Hematopoietic multipotent progenitor cell treated with erythropoietin and hydrocortisone succinate and interleukin-3 and kit ligand, for 6 days (in vitro differentiated cells): ENCODE measurements at regions not wholly inside any gene's neighbourhood (a gene's known extent, or its start where the extent isn't known, plus 50 kb on each side); places are given as distances from the start of the nearest gene placed in this dataset.
"Not testable (repeated sequence)": the region's sequence is repeated elsewhere in the genome, so short reads cannot be mapped to it uniquely, and the experiment has no call there.

Experiments
- DNase-seq: peaks from one replicate; pipeline ENCODE4 v3.0.0-alpha.2; 2015

DNA sequence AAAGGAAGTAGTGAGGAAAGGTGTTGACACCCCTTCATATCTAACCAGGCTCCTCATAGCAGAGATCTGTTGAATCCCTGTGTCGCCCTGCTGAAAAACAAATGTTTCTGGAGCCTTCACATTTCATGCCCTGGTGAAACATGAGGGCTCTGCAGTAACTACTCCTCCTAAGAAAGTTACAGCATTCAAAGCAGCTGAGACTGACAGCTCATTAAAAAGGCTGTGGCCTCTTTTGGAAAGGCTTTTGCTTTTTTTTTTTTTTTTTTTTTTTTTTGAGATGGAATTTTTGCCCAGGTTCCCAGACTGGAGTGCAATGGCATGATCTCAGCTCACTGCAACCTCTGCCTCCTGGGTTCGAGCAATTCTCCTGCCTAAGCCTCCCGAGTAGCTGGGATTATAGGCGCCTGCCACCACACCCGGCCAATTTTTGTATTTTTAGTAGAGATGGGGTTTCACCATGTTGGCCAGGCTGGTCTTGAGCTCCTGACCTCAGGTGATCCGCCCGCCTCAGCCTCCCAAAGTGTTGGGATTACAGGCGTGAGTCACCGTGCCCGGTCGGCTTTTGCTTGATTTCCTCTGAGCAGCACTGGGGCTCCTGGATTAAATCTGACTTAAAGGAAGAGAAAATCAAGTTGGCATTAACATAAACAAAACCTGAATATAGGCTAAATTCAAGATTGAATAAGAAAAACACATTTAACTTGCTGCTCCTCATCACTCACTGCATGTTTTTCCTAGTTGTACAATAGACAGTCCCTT is 112.9 kb downstream of the PCSK1 start:
- DNase-seq: not testable (repeated sequence)

GRCh38 chr5:96318569-96319110 is 114.4 kb downstream of the PCSK1 start:
- no peak for DNase-seq

GRCh38 chr5:96317945-96318344 is 115.1 kb downstream of the PCSK1 start:
- DNase-seq: no peak

GRCh38 chr5:96316487-96316886 is 116.6 kb downstream of the PCSK1 start:
- no peak for DNase-seq

DNA sequence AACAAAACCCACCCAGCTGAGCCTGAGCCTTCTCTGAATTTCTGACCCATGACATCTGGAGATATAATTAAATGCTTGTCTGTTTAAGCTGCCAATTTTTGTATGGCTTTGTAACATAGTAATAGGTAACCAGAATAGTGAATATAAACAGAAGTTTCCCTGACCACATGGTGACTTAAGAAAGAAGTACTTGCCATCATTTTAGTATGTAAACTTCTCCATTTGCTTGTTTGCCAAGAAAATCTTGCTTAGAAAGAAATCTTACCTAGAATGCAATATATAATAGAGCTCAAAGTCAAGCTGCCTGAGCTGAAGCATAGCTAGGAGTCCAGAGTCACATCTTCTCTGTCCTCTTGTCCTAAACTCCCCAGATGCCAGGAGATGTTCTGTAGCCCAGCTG is 117.0 kb downstream of the PCSK1 start:
- DNase-seq: no peak

DNA sequence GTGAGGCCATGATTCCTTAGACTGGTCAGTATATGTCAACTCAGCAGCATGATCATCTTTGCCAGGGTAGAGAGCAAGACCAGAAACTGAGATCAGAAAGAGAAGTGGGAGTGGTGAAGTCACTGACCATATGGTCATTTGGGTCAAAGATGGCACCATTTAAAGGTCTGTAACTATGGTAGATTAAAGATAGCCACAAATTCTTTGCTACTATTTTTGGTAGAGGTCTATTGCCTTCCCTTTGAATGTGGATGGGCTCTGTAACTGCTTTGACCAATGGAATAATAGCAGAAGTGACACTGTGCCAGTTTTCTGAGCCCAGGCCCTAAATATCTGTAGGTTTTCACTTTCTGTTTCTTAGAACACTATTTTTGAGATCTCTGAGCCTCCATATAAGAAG is 117.6 kb downstream of the PCSK1 start:
- DNase-seq: no peak

- DNase-seq: no peak
These were observed 120.7 kb downstream of the PCSK1 start for GRCh38 chr5:96312383-96312782.

DNA sequence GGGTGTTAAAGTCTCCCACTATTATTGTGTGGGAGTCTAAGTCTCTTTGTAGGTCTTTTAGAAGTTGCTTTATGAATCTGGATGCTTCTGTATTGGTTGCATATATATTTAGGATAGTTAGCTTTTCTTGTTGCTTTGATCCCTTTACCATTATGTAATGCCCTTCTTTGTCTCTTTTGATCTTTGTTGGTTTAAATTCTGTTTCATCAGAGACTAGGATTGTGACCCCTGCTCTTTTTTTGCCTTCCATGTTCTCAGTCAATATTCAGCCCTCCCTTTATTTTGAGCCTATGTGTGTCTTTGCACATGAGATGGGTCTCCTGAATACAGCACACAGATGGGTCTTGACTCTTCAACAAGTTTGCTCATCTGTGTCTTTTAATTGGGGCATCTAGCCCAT is 126.0 kb downstream of the PCSK1 start:
- not testable (repeated sequence) for DNase-seq

- no peak for DNase-seq
These were observed 130.8 kb downstream of the PCSK1 start for GRCh38 chr5:96302174-96302738.

- DNase-seq: no peak
These were observed 132.1 kb downstream of the PCSK1 start for GRCh38 chr5:96300976-96301375.

DNA sequence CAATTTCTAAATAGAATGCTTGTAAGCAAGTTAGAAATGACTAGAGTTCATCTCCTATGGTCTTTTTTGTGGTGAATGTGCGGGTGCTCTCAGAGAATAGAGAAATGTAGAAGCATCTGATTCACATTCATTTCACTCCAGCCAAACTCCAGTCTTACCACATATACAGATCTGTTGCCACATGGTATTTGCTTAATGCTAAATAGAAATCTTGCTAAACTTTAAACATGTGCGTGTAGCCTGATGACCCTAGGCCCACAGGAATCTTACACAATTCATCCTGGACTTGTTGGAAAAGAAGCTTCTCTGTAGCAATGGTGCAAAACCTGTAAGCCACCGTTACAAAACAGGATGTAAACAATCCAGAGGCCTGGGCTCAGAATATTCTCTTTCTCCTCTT is 135.2 kb downstream of the PCSK1 start:
- DNase-seq: peak; percentile 18

DNA sequence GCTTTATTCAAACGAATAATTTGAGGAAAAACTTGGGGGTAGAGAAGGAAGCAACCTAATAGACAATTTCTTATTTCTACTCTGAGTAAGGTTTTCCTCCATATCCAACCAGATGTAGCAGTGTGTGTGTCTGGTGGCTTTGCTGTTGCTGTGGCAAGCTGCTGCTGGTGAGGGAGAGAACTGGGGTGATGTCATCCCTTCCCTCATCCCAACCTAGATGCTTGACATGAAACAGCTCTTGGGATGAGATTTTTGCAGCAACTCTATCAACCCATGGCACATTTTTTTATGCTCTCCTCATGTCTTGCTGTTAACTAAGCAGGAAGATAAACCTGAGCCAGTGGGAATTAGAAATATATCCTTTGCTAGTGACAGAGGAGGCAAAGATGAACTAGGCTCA is 135.8 kb downstream of the PCSK1 start:
- DNase-seq: no peak

DNA sequence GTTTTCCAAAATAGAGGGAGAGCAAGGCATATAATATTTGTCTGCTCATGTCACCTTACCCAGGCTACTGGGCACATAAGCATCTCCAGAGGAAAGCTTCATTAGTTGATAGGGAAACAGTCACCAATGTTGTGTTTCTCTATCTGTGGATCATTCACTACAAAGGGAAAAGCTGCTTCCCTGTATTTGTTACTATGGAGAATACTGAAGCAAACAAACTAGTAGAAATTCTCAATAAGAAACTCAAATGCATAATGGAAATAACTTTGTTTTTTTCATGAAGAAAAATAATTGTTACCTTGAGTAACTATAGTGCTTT is 138.2 kb downstream of the PCSK1 start:
- no peak for DNase-seq

DNA sequence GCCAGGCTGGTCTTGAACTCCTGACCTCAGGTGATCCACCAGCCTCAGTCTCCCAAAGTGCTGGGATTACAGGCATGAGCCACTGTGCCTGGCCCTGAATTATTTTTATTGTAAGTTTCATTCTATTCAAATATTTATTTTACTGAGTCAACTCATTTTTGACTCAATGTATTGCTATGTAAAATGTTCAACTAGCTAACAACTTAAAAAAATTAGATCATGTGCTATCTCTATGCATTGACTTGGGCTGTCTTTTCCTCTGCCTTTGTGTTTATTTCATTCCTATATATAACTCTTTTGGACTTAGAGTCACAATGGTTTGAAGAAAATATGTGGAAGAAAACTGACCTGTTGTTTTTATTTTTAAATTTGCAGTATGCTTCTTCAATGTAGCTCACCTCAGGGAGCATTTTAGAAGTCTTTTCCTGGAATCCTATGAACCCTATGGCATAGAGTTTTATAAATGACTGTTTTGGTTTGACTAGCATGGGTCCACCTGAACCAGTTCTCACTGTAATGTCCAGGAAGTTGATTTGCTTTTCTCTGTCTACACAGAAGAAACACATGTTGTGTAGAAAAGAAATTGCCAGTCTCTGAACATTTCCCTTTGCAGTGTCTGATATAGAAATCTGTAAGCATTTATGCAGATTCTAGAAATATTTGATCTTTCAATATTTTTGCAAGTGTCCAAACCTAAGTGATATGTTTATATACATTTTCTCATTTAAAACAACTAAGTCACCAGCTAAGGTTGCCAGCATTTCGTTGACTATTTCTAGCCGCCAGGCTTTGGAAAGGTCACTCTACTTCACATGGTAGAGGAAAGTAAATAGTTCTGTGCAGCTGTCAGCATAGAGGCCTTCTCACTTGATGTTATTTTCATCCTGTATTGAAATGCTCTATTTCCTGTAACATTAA is 138.8 kb downstream of the PCSK1 start:
- DNase-seq: no peak

DNA sequence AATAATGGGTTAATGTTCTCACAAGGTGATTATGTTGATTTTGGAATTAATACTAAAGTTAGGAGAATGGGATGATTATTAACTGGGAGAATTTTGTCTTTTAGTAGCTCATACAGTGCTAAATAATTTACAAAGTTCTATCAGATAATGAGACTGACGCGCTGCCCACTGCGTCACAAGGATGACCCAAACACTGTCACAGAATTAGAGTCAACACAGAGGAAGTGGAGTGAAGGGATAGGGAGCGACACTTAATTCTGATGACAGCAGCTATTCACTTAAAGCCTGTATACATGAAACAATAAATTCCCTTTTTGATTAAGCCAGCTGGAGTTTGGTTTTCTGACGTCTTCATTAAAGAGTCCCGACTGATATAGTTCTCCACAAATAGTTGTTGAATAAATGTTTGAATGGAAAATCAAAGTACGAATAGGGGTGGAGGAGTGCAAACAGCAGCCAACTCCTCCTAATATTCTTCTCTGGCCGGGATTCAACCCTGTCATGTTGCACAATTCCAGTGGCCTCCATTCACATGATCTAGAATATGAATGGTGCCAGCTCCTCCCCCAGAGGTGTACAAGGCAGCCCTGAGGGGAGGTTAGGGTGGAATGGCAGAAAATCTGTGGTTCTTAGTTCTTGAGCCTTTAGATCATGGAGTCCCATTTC is 140.3 kb downstream of the PCSK1 start:
- DNase-seq: no peak

- not testable (repeated sequence) for DNase-seq
These were observed 143.8 kb downstream of the PCSK1 start for GRCh38 chr5:96289287-96289686.

GRCh38 chr5:96288845-96289185 is 144.2 kb downstream of the PCSK1 start:
- no peak for DNase-seq

DNA sequence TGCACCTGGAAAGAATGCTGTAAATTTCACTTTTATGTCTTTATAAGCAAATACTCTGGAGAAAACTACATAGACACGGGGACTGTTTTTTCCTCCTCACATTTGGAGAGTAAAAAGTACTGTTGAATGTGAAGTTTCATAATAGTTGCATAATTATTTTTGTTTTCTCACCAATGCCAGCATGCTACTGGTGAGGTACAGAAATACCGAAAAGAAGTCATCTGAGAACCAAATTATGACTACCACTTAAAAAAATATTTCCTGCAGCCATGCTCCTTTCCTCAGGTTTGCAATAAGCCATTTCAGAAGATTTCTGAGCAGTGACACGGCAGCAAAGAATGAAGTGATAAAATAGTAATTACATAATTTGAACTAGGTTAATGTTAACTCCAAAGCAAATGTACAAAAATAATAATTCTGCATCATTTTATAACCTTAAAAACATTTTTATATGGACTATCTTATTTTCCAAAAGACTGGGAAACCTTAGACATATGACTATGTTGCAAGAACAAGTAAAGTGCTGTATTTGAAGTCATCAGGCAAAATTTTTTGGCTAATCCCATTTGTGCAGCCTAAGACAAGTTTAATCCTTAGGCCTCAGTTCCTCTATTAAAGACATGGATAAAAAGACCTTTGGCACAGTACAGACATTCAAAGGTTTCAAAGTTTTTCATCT is 144.7 kb downstream of the PCSK1 start:
- DNase-seq: no peak

DNA sequence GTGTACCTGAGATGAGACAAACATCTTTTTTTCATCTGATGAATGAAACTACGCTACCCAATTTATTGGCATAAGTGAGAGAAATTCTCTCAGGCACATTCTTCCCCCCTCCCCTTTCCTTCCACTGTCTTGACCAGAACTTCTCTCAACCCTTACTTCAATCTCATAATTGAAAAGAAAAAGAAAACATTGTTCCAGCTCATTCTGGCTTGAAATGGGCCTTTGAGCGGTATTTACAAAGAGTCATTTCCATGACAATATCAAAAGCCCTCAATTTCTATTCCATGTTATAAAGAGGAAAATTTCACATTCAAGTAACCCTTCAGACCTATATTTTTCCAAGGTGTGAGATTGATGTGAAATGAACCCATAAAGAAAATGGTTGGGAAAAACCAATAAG is 145.9 kb downstream of the PCSK1 start:
- DNase-seq: no peak

GRCh38 chr5:96285823-96286222 is 147.2 kb downstream of the PCSK1 start:
- DNase-seq: no peak

GRCh38 chr5:96284727-96285389 is 148.2 kb downstream of the PCSK1 start:
- no peak for DNase-seq

DNA sequence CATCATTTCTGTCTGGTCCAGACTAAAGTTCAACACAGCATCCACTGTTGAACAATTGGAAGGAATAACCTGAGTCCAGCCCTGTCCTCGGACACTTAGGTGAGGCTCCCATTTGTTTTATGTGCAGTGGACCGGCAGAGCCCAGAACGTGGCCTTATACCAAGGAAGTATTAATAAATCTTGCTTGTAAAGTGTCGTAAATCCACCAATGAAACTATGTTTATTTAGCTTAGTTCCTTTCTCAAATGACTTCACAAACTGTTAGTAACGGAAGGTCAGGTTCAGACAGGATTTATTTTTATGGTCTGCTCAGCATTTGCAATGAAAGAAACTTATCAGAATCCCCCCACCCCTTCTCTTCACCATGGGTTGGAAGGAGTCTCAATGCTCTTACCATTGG is 149.5 kb downstream of the PCSK1 start:
- DNase-seq: no peak
